RWPE1 (cell line): ENCODE measurements at regions not wholly inside any gene's neighbourhood (a gene's known extent, or its start where the extent isn't known, plus 50 kb on each side); places are given as distances from the start of the nearest gene placed in this dataset.

Experiments used
- CTCF ChIA-PET: fragments of 350-600 bp; sonication (Branson Sonifier 250); formaldehyde crosslinking; extraction: SDS; loops from one replicate; lab custom pipeline; 2021; lab: Yijun Ruan, JAX
- POLR2A ChIA-PET: fragments of 400-600 bp; formaldehyde crosslinking; extraction: SDS; loops from one replicate; lab custom pipeline; 2020; ENCODE audit warnings: antibody characterized with exemption; ENCODE audit not compliant: low non-redundant PET; lab: Yijun Ruan, JAX
- DNase-seq: peaks from one replicate; pipeline ENCODE4 v3.0.0; 2012; ENCODE audit warnings: low spot score
- H3K27ac ChIP-seq: fragments of 450-650 bp; 2 replicates; pipeline ENCODE4 v1.5.1; 2017
- TF ChIP-seq, protein P1 (sequence below): fragments of 450-650 bp; conservative IDR thresholded peaks from 2 replicates; pipeline ENCODE4 v1.5.1; 2017; ENCODE audit warnings: low read depth, mild to moderate bottlenecking

- ChIA-PET CTCF (interaction anchor here (0.6 to 1.9 kb wide), 3 partner anchors 47 to 331 kb away, joined by 3 to 8 read pairs (median 3); partner anchors contain the start of gene SNX18), POLR2A (no interaction called here)
- TF ChIP-seq, protein P1, sequence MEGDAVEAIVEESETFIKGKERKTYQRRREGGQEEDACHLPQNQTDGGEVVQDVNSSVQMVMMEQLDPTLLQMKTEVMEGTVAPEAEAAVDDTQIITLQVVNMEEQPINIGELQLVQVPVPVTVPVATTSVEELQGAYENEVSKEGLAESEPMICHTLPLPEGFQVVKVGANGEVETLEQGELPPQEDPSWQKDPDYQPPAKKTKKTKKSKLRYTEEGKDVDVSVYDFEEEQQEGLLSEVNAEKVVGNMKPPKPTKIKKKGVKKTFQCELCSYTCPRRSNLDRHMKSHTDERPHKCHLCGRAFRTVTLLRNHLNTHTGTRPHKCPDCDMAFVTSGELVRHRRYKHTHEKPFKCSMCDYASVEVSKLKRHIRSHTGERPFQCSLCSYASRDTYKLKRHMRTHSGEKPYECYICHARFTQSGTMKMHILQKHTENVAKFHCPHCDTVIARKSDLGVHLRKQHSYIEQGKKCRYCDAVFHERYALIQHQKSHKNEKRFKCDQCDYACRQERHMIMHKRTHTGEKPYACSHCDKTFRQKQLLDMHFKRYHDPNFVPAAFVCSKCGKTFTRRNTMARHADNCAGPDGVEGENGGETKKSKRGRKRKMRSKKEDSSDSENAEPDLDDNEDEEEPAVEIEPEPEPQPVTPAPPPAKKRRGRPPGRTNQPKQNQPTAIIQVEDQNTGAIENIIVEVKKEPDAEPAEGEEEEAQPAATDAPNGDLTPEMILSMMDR, result no peak
- no peak overlapping the region for H3K27ac ChIP-seq
- no peak for DNase-seq
These were observed 136.8 kb downstream of the ESM1 start for GRCh38 chr5:54848581-54848980.

- no peak overlapping the region for H3K27ac ChIP-seq
- ChIA-PET CTCF (interaction anchor here (0.6 to 3.6 kb wide), 19 partner anchors 15 to 328 kb away, joined by 3 to 48 read pairs (median 4); partner anchors contain the start of genes GPX8 and SNX18), POLR2A (no interaction called here)
- TF ChIP-seq, protein P1, result no peak
- DNase-seq, result peak; percentile 30
These were observed 139.8 kb downstream of the ESM1 start for GRCh38 chr5:54845567-54845941.

- ChIA-PET CTCF (interaction anchor here (0.6 to 3.6 kb wide), 21 partner anchors 12 to 332 kb away, joined by 3 to 48 read pairs (median 4); partner anchors contain the start of gene SNX18), POLR2A (no interaction called here)
- TF ChIP-seq, protein P1, result peak; percentile 79
- DNase-seq, result no peak
- no peak overlapping the region for H3K27ac ChIP-seq
These were observed 140.4 kb downstream of the ESM1 start for GRCh38 chr5:54844905-54845566.

DNA sequence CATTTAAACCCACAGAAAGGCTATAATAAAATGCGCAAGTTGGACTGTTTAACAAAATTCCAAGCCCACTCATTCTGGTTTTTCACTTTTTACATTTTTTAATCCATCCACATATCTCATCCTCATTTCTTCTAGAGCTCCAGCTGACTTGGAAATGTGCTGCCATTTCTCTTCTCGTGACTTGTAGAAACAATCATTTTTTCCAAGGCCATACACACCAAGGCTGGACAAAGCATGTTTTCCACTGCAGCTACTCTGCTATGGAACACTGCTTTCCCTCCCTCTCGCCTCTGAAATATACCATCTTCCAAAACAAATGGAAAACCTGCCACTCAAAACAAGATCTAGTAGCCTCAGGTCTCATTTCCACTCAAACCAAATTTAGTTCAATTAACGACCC is 141.1 kb downstream of the ESM1 start:
- no peak for DNase-seq
- TF ChIP-seq, protein P1, result no peak
- ChIA-PET POLR2A (no interaction called here), CTCF (interaction anchor here (0.8 to 3.6 kb wide), 7 partner anchors 13 to 331 kb away, joined by 3 to 48 read pairs (median 5); partner anchors contain the start of gene SNX18)
- H3K27ac ChIP-seq, result no peak overlapping the region

DNA sequence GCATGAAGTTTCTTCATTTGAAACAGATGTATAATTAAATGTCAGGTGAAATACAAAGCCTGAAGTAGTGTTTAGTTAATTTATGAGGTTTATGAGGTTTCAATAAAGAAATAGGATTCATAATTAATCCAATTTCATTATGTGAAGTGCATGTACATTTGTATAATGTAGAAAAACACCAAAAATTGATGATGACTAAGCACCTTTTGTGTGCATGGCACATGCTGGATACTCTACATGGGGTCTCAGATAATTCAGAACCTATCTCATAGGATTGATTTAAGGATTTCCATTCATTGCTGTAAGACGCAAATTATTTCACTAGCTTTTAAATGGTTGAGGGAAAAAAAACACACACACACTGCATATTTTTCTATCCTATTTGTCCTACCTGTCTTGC is 143.9 kb downstream of the ESM1 start:
- ChIA-PET POLR2A (no interaction called here), CTCF (no interaction called here)
- no peak for DNase-seq
- no peak overlapping the region for H3K27ac ChIP-seq
- TF ChIP-seq, protein P1, result no peak

DNA sequence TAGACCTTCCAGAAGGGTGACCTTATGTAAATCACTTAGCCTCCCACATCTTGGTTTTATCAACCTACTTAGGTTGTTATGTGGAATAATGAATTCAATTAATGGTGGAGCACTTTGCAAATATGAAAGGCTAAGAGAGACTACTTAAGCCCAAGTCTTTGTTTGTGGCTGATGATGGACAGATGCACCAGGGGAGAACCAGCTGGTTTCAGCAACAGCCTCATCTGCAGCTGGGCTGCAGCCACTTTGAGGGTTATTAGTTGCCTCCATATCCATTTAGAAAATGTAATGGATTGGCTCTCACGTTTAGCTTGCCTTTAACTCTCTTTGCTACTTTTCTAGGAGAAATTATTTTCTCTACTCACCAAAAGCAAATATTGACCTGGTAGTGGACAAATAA is 146.6 kb downstream of the ESM1 start:
- TF ChIP-seq, protein P1, result no peak
- no peak for DNase-seq
- CTCF ChIA-PET, result interaction anchor here (0.6 kb wide), 2 partner anchors 322 to 349 kb away, joined by 3 read pairs; no protein-coding TSS in a partner anchor
- H3K27ac ChIP-seq, result no peak overlapping the region
- POLR2A ChIA-PET, result no interaction called here
